Jurkat, Clone E6-1 (cell line): ENCODE measurements at regions not wholly inside any gene's neighbourhood (a gene's known extent, or its start where the extent isn't known, plus 50 kb on each side); places are given as distances from the start of the nearest gene placed in this dataset.

Experiments used
- DNase-seq: peaks from one replicate; pipeline ENCODE4 v3.0.0-alpha.2; 2011; ENCODE audit warnings: low read depth, low spot score
- H3K4me3 ChIP-seq: 2 replicates; pipeline ENCODE4 v1.5.1; 2011; ENCODE audit warnings: mild to moderate bottlenecking, low read length, control low read depth, moderate library complexity

- H3K4me3 ChIP-seq = no peak overlapping the region
- no peak for DNase-seq
Observed at GRCh38 chr5:51013036-51013435, 346.6 kb downstream of the PARP8 start.

DNA sequence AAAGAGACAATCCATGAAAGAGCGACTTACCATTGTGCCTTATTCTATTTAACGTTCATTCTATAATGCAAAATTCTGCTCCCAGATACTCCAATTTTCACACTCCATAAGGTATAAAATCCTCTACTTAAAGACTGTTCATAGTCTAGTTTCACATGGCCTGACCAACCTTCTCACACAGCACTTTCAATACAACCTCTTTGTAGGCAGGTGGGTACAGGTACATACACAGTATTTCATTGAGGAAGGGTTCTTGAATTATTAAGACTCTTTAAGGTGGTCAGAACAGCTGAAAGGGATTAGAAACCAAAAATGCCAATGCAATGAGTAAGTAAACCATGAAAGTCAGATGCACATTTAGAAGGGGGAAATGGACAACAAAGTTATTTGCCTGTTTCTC is 352.0 kb downstream of the PARP8 start:
- H3K4me3 ChIP-seq = no peak overlapping the region
- DNase-seq = no peak

DNA sequence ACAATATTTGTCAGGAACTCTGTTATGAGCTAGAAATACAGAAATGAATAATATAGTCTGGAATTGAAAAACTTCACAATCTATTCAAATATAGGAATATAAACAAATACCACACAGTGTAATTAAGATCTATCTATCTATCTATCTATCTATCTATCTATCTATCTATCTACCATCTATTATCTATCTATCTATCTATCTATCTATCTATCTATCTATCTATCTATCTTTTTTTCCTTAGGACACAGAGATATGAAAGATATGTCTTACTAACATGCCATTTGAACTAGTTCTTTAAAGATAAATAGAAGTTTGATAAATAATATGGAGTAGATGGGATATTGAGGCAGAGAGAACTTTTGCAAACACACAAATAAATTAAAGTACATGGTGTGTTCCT is 357.8 kb downstream of the PARP8 start:
- DNase-seq = no peak
- H3K4me3 ChIP-seq = no peak overlapping the region

DNA sequence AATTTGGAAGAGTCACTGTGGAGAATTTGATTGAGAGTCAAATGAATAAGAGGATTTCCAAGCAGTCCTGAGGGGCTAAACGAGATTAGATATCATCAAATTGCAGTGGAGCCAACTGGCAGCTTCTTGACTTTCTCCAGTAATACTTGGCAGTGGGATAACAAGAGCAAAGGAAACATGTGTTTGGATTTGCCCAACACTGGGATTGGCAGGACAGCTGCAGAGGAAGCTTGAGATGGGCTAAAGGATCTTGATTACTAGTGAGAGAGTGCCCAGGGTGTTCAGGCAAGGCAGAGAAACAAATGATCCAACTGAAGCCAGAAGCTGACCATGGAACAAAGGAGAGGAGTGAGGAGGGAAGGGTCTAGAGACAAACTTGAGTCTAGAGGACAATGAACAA is 356.0 kb upstream of the ISL1 start:
- no peak for DNase-seq
- H3K4me3 ChIP-seq = no peak overlapping the region

DNA sequence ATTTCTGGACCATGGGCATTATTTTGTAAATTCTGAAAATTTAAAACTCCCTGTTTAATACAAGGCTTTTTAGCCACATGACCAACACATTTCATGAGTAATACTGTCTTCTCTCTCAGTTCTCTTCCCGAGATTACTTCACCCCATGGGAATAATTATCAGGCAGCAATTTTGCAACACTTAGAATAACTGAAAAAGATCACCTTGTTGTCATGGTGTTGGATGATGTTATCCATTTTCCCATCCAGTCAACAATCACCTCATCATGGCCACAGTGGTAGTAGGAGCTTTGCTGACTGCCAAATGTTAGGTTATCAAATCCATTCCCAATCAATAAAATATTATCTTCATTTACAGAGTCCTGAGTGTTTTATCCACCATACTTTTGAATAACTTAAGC is 354.9 kb upstream of the ISL1 start:
- no peak for DNase-seq

GRCh38 chr5:51033215-51033614 is 350.0 kb upstream of the ISL1 start:
- no peak for DNase-seq
- no peak overlapping the region for H3K4me3 ChIP-seq

More for the DNA sequence above, 354.9 kb upstream of the ISL1 start:
- no peak overlapping the region for H3K4me3 ChIP-seq

- DNase-seq = no peak
Observed at GRCh38 chr5:51034222-51034901, 348.9 kb upstream of the ISL1 start.

DNA sequence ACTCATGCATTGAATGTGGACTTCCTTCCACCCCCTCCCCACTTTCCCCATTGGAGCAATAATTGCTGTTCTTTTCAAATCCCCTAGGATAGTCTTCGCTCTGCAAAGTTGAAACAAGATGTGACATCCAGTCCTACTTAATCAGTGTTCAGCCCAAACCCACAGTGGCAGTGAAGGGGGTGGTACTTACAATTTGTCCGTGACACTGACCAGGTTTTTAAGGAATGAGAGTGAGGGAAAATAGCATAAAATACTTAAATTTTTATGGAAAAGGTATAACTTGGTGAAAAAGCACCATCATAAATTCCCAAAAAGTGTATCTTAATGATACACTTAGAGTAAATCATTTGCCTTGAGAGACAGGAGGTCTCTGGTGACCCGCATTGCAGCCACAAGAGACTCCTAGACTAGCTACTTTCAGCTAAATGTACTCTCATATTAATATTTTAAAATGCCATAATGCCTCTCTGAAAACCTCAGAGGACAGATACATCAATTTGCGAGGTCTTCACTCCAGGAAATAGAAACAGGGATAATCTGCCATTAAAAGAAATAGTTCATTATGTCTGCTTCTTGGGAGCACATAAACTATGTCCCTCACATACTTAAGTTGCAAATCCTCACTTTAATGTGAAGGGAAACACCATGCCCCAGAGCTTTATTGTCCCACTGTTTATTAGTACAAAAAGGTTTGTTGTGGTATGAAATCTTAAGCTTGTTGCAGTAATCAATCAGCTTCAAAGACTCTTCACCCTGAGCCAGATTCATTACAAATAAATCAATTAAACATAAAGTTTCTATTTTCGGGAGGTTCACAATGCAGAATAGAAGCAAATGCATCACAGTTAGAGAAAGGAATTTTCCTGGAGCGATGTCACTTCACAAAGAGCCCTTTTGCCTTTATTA is 343.6 kb upstream of the ISL1 start:
- H3K4me3 ChIP-seq = no peak overlapping the region
- DNase-seq = no peak

More at GRCh38 chr5:51034222-51034901, 348.9 kb upstream of the ISL1 start:
- H3K4me3 ChIP-seq = no peak overlapping the region

DNA sequence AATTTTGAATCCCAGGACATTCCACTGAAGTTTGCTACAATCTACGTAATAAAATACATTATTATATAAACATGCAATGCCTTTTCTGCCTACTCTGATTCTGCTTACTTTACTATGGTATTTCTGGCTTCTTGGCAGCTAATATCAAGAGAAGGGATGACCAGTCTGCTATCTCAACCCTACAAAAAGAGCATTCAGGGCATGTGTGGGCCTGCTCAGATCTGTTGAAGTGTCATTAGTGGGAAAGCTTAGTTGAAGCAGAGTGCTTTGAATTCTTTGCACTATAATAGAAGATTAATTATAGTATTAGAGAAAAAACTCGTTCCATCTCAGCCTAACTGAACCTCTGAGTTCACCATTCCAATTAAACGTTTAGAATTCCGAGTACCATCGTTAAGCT is 339.5 kb upstream of the ISL1 start:
- DNase-seq = no peak
- H3K4me3 ChIP-seq = no peak overlapping the region

- DNase-seq = no peak
- H3K4me3 ChIP-seq = no peak overlapping the region
Observed at GRCh38 chr5:51047369-51047768, 335.9 kb upstream of the ISL1 start.

DNA sequence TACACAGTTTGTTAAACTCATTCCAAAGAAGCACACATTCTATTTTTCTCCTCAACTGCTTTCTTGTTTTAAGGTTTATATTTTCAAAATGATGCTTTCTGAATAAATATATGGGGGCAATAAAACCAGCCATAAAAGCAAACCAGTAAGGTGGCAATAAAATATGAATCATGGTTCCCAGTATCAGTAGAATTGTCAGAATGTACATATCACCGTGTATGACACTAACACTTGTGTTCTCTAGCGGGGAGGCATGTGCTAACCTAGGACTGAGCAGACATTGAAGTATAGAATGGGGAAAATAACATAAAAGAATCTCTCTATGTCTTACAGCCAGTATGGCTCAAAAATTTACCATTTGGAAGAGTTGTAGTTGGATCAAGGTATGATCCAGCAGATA is 329.9 kb upstream of the ISL1 start:
- no peak for DNase-seq
- no peak overlapping the region for H3K4me3 ChIP-seq

- no peak for DNase-seq
- no peak overlapping the region for H3K4me3 ChIP-seq
Observed at GRCh38 chr5:51060953-51061352, 322.3 kb upstream of the ISL1 start.

DNA sequence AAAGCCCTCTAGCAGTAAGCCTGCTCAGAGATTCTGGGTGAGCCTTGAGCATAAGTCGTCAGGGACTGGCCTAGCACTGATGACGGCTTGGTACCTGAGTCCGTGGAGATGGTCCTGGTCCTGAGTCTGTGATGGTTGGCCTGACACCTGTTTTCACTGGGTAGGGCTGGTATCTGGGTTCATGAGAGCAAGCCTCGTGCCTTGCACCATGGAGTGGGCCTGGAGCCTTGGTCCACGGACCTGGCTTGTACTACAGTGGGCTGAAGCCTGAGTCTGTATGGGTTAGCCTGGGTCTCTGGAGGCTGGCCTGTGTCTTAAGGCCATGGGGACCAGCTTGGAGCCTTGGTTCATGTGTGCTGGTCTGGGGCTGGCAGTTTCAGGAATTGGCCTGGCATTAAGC is 310.3 kb upstream of the ISL1 start:
- no peak overlapping the region for H3K4me3 ChIP-seq
- no peak for DNase-seq

GRCh38 chr5:51082741-51083140 is 300.5 kb upstream of the ISL1 start:
- no peak for DNase-seq

GRCh38 chr5:51091816-51092215 is 291.4 kb upstream of the ISL1 start:
- no peak overlapping the region for H3K4me3 ChIP-seq
- no peak for DNase-seq

More at GRCh38 chr5:51082741-51083140, 300.5 kb upstream of the ISL1 start:
- no peak overlapping the region for H3K4me3 ChIP-seq

DNA sequence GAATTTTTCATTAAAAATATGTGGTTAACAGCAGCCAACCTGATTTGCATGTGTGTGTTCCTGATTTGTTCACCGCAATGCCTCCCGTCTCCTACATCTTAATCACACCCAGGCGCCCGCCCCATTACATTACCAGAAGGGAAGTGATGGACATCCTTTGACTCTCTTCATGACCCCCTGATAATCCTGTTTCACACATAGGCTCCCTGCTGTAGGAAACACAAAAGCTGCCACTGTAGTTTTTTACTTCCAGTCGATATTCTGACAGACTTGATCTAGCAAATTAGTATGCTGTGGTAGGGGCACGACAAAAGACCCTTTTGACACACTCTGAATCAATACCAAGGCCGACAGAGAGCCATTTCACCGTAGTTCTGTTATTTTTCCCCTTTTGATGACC is 287.8 kb upstream of the ISL1 start:
- no peak for DNase-seq
- H3K4me3 ChIP-seq = no peak overlapping the region

DNA sequence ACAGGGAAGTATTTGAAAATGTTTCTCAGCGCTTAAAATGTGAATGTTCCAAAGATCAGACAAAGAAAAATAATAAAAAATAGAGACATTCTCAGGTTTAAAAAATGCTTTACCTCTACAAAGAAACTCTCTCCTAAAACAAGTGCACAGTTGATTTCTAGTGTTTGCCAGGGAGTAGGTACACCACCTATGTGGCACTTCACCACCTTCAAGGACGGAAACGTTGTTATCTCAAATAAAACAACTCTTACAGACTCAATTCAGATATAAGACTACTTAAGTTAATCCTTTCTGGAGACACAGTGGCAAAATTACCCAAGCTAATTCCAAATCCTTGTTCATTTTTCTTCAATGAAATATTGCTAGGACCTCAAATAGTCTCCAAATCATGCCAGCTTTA is 286.4 kb upstream of the ISL1 start:
- H3K4me3 ChIP-seq = no peak overlapping the region
- no peak for DNase-seq

- no peak for DNase-seq
- H3K4me3 ChIP-seq = no peak overlapping the region
Observed at GRCh38 chr5:51099173-51099853, 283.9 kb upstream of the ISL1 start.

GRCh38 chr5:51104556-51104955 is 278.7 kb upstream of the ISL1 start:
- no peak overlapping the region for H3K4me3 ChIP-seq
- DNase-seq = no peak

DNA sequence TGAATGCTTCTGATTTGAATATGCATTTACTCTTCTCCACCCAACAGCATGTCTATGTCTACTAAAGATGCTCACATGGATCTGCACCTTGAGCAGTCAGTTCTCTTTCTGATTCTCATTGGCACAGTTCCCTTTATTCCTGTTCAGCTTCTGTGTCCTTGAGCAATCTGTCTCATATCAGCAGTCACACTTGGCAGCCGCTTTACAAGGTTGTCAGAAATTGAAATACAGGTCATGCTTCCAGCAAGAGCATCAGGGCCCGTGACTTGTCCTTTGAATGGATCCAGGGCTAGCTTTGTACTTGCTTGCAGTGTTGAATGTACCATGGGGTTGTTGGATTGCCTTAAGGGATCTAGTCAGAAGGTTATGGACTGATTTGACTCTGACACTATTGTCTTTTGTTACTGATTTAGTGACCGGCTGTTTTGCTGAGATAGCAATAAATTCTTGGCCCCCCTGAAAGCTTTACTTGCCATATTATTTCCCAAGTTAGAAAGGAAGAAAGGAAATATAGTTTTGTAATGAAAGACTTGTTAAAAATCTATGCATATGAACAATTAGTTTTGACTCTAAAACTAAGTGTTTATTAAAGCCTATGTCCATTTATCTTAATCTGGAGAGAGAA is 273.4 kb upstream of the ISL1 start:
- no peak for DNase-seq
- H3K4me3 ChIP-seq = no peak overlapping the region
